Ammon's horn (tissue), 1 donor: ENCODE measurements at regions not wholly inside any gene's neighbourhood (a gene's known extent, or its start where the extent isn't known, plus 50 kb on each side); places are given as distances from the start of the nearest gene placed in this dataset.

ENCODE experiments used
- DNase-seq: peaks from one replicate; pipeline ENCODE4 v3.0.0-alpha.2; 2016; ENCODE audit warnings: low spot score

GRCh38 chr14:53356361-53357150 is 203.4 kb upstream of the DDHD1 start:
- DNase-seq = peak; percentile 8

GRCh38 chr14:53355581-53356112 is 202.5 kb upstream of the DDHD1 start:
- DNase-seq = peak; percentile 13

DNA sequence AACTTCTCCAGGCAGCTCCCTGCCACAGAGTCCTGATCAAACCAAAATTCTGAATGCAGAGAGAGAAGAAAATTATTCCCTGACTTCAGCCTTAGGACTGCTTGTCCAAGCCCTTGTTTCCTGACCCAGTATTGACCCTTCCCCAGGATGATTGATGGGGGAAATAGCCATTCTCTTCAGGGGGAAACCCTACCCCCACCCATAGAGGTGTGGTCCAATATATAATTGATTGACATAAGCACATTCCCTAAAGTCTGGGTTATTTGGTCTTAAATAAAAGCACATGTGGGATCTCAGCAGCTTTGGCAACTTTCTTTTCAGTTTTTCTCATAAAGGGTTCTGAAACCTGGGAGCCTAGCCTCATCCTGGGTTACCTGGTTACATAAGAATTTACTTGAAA is 201.2 kb upstream of the DDHD1 start:
- no peak for DNase-seq

GRCh38 chr14:53350866-53351265 is 197.7 kb upstream of the DDHD1 start:
- no peak for DNase-seq

GRCh38 chr14:53350429-53350828 is 197.3 kb upstream of the DDHD1 start:
- DNase-seq = no peak

GRCh38 chr14:53346988-53347387 is 193.9 kb upstream of the DDHD1 start:
- no peak for DNase-seq

GRCh38 chr14:53341324-53341723 is 188.2 kb upstream of the DDHD1 start:
- no peak for DNase-seq

- no peak for DNase-seq
Observed at GRCh38 chr14:53338192-53338591, 185.1 kb upstream of the DDHD1 start.

DNA sequence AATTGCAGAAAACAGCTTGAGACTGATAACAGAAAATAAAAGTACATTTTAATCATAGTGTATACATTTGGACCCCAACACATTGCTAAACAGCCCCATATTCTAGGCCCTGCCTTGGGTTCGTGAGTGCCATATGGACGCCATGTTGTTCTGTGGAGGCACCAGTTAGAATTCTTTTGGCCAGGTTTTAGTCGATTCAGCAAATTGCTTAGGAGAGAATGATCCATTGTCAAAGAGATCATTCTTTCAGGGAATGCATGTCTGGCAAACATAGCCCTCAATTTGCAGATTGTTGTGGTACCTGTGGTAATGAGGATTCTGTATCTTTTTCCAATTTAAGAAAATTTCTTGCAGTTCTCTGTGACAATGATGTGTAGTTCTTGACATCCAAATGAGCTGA is 183.6 kb upstream of the DDHD1 start:
- DNase-seq = no peak

DNA sequence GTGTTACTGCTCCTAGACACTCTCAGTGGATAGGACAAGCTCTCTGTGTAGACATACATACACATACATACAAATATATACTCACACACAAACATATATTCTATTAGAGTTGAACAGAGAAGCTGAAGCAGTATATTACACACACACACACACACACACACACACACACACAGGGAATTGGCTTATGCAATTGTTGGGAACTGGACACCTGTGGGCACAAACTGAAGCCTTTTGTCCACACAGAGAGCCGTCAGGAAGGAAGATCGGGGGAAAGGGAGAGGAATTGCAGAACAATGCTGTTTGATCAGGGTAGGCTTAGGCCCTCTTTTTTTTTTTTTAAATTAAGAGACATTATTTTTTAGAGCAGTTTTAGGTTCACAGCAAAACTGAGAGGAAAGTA is 180.7 kb upstream of the DDHD1 start:
- DNase-seq = no peak

- DNase-seq = no peak
Observed at GRCh38 chr14:53331921-53332320, 178.8 kb upstream of the DDHD1 start.

DNA sequence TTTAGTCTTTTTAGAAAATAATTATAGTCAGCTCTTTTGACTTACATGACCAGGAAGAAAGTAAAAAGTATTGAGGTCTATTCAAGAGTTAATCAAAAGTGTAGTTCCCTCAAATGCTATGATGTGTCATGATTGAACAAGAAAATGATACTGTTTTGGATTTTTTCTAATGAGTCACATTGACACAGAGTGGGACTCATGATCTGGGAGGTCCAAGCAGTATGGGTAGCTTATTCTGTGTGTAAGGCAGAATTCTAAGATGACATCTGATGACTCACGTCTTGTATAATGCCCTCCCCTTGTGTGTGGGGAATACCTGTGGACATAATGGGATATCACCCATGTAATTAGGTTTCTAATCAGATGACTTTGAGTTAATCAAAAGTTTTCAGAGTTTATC is 178.1 kb upstream of the DDHD1 start:
- DNase-seq = no peak

DNA sequence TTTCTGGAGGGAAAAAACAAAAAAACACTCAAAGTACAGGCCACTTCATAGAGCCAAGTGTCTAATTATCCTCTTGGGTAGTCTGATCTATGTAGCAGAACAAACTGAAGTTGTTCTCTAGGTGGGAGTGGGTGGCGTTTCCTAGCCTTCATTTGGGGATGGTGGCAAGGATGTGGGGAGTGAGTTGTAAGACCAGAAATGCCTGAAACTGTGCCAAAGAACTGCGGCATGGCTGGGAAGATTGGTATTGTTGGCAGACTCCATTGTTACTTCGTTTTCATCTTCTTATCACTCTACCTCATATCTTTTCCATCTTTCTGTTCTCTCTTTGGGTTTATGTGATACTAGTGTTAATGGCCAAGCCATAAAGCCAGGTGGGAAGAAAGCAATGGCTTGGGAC is 177.3 kb upstream of the DDHD1 start:
- DNase-seq = no peak

GRCh38 chr14:53328841-53329240 is 175.7 kb upstream of the DDHD1 start:
- no peak for DNase-seq

DNA sequence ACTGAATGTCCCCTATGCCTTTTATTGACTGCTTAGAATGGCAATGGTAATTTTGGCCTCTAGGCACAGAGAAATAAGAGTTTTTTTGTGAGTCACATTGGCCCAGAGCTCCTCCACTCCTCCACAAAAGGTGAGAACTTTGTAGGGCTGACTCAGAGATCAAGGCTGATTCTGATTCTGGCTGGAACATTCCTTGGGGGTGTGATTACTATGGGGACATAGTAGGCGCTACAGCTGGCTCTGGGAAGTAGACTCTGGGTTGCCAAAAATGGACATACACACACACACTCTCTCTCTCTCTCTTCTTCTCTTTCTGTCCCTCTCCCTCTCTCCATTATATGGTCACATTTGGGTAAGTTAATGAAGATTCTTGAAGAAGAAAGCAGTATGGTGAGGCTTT is 174.6 kb upstream of the DDHD1 start:
- peak; percentile 55 for DNase-seq

DNA sequence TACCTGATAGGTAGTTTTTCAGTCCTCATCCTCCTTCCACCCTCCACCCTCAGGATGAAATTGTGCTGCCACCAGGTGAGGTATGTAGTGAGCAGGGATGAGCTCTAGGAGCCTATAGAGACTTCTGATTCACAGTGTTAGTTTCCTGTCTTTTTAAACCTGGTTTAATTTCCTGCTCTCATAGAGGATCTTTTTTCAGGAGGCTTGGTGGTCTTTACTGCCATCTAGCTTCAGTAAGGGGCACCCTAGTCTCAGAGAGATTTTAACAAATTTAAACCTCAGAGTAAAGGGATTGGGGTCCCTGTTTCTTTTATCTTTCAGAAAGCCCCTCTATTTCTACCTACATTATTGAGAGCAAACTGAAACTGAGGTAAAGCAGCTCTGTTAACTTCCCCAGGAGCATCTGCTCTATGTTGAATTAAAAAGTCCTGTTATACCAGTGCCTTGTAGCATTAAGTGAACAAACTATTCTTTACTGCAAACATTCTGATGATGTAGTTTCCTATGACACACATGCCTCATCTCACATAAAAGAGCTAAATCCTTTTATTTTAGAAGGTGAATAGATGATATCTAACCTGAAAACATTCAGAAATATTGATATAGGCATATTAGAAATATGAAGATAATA is 172.2 kb upstream of the DDHD1 start:
- DNase-seq = peak; percentile 62

- DNase-seq = no peak
Observed at GRCh38 chr14:53316504-53316903, 163.4 kb upstream of the DDHD1 start.

- DNase-seq = no peak
Observed at GRCh38 chr14:53310412-53310811, 157.3 kb upstream of the DDHD1 start.

GRCh38 chr14:53306911-53307310 is 153.8 kb upstream of the DDHD1 start:
- peak; percentile 96 for DNase-seq

DNA sequence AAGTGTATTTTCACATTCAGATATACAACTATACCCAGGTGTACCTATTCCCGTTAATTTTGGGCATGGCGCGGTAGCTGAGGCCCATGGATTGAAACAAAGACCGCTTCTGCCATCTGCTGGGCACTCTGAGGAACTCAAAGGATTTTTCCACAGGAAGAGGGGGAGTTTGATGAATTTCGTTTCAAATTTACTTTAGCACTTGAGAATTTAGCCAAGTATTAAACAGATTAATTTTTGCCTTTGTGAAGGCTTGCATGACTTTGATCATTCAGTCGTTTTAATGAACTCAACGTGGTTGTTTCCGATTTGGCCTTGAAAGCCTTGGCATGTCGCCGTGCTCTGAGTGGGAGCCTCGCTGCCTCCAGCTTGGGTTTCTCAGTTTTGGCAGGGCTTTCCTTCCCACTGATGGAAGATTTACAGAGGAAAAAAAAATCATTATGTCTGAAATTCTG is 153.2 kb upstream of the DDHD1 start:
- DNase-seq = peak; percentile 88

DNA sequence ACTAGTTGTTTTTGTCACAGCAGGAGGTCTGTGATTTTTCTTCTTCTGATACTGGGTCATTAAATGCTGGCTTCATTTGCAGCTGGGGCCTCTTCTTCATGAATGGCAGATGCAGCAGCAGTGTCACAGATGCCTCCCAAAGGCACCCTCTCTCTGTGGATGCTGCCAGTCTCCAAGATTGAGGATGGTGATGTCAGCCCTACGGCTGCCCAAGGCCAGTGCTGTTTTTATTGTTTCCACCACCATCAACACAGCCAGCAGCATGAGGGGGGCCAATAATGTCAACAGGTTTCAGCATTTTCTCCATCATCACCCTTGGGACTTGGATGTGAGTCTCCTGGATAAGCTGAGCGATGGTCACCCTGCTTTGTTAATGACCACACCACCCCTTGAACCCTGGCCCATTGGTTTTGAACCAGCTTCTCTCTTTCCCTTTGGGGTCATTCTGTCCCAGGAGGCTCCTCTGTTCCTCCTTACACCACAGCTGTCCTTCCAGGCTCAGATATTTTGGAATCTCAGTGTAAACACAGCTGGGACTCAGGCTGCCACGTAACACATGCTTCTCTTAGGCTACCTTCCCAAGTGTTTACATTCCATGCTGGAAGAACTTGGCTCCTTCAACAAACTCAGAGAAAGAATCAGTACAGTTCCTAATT is 151.7 kb upstream of the DDHD1 start:
- peak; percentile 61 for DNase-seq

GRCh38 chr14:53295985-53296582 is 143.0 kb upstream of the DDHD1 start:
- peak; percentile 57 for DNase-seq
